Hematopoietic multipotent progenitor cell treated with erythropoietin and hydrocortisone succinate and interleukin-3 and kit ligand, for 15 days (in vitro differentiated cells): ENCODE measurements at regions not wholly inside any gene's neighbourhood (a gene's known extent, or its start where the extent isn't known, plus 50 kb on each side); places are given as distances from the start of the nearest gene placed in this dataset.

Source experiments
- DNase-seq: peaks from one replicate; pipeline ENCODE4 v3.0.0-alpha.2; 2015; ENCODE audit warnings: low spot score

DNA sequence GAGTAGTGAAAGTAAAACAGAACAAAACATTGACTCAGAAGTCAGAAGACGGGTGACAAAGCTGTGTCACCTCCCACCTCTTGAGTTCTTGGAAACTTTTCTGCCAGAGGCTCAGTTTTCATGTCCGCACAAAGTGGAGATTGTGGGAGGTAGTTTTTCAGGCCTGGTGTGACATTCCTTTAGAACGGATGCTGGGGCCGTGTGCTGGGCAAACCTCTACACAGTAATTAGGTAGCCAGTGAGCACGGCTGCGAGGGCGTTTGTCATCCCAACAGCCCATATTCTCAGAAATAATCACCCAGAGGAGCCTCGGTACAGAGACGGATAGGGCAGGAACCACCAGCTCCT is 1054.4 kb downstream of the TBC1D22A start:
- DNase-seq = no peak

- no peak for DNase-seq
These were observed 1053.8 kb downstream of the TBC1D22A start for GRCh38 chr22:47816121-47816862.

DNA sequence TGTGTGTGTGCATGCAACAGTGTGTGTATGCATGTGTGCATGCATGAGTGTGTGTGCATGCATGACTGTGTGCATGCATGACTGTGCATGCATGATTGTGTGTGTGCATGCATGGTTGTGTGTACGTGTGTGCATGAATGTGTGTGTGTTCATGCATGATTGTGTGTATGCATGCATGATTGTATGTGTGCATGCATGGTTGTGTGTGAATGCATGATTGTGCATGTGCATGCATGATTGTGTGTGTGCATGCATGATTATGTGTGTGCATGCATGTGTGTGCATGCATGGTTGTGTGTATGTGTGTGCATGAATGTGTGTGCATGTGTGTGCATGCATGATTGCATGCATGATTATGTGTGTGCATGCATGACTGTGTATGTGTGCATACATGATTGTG is 1052.0 kb downstream of the TBC1D22A start:
- DNase-seq = no peak

DNA sequence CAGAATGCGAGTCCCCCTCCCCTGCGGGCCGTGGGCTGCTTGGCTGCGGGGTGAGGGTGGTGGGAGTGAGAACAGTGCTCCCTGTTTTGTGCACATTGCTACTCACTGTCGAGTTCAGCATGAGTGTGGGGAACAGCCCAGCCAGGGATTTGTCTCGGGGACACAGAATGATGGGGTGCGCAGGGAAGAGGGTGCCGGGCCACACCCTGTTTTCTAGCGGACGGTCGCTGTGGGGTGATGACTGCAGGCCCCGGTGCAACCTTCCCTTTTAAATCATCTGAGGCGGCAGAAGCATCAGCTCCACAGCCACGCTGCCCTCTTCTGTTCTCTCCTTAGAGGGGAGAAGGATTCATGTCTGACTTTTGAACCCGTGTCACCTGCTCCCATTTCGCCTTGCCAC is 1051.2 kb downstream of the TBC1D22A start:
- DNase-seq = no peak

DNA sequence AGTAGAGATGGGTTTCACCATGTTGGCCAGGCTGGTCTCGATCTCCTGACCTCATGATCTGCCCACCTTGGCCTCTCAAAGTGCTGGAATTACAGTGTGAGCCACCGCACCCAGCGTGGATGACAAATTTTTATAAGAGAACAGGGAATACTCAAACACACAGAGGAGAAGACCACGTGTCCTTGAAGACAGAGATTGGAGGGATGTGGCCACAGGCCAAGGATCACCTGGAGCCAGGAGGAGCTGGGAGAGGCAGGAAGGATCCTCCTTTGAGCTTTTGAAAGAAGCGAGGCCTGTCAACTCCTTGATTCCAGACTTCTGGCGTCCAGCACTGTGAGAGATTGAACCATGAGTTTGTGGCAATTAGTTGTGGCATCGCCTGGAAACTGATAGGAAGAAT is 1049.5 kb downstream of the TBC1D22A start:
- no peak for DNase-seq

DNA sequence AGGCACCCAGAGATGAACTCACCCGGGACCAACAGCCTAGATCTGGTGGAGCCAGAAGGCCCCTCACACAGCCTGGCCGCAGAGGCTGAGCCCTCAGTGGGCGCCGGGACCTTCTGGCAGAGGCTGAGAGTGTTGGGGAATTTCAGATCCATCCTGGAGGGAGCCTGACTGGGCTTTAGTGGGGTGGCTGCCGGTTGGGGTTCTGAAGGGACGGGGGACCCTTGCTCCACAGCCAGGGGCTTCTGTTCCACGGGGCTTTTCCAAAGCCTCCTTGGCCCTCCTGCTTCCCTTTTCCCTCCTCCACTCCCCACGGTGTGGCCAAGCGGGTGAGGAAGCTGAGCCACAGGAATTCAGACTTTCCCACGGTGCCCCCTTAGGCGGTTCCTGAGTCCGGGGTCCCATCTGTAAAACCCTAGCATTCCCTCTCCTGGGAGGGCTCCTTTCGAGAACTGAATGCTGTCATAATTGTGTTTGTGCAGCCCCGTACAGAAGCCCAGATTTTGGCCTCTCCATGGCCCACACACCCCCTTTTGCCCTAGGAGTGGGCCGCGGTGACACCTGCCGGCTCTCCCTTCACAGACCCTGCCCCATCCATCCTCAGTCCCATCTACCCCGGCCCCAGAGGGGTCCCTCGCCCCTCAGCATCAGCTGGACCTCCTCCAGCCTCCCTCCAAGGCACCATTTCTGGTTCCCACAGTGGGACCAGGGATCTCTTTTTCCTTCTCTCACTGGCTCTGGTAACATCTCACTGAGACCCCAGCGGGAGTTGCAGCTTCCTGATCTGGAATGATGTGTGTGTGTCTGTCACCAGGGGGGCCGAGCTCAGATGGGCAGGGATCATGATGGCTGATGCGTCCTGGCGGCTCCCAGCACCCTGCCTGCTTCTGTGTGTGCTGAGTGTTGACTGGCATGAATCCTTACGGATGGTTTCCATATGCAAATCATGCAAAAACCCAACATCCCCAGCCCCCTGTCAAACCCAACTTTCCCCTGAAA is 1048.4 kb downstream of the TBC1D22A start:
- DNase-seq = no peak

DNA sequence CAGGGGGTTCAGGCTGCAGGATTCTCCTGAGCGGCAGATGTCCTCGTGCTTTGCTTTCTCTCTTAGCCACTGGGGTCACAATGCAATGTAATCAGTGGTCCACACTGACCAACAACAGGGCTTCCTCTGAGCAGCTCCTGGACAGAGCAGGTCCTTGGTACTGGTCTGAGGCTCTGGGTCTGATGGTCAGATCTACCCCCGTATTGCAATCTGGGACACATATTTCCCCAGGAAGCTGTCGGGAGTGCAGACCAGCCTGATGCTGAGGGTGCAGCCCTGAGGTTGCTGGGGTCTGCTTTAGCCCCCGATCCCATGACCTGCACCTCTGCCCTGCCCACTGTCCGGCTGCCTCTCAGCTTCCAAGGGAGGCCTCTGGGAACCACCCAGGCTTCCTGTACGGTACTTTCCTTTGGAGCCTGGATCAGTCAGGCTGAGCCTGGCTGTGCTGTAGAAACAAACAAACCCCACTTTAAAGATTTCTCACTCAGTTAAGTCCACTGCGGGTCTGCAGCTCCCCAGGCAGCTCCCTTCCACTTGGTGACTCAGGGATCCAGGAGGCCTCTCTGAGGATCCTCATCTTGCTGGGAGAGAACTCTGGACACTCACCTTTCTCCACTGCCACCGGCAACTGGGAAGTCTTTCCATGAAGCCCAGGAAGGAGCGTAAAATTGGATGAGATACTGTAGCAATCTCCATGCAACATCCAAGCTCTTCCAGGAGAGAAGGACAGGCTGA is 1046.6 kb downstream of the TBC1D22A start:
- no peak for DNase-seq

DNA sequence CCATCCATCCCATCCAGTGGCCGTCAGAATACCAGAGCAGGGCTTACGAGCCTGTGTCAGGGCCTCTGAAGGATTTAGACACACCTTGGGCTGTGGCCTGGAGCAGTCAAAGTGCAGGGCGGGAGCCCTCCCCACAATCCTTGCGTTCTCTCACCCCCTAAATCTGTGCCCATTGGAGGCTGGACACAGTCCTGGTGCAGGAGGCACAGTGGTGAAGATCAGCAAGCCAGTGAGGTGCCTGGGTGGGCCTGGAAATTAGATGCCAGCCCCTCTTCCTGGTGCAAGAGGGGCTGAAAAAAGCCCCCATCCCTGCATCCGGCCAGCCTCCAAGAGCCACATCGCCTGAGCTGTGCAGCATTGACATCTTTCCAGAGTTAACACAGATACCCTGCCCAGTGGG is 1045.8 kb downstream of the TBC1D22A start:
- DNase-seq = no peak

DNA sequence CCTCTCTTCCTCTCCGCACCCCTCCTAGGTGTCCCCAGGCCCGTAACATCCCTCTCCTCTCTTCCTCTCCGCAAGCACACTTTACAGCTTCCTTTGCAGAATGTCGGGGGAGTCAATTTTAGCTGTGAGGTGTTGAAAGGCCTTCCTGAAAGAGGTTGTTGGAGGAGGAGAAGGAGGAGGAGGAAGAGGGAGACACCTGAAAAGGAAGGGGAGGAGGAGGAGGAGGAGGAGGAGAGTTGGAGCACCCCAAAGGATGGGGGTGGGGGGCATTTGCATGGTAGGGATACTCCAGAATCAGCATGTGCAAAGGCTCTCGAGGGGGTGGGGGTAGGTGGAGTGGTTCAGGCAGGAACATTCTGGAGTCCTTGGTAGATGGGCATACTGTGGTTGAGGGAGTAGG is 1045.1 kb downstream of the TBC1D22A start:
- no peak for DNase-seq

DNA sequence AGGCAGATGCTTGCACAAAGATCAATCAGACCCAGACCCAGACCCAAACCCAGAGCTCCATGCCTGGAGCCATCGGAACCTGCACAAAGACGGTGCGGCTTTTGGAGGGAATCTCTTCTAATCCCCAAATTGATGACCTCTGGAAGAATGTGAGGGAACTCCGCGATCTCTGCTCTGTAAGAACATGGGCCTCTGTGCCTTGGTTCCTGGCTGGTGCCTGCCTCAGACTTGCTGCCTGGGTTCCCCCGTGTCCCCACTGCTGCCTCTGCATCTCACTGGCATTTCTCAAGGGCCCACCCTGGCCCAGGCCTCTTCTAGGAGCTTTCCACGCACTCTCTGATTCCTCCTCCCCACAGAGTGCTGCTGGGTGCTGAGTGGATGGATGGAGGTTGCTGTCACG is 1044.4 kb downstream of the TBC1D22A start:
- no peak for DNase-seq

DNA sequence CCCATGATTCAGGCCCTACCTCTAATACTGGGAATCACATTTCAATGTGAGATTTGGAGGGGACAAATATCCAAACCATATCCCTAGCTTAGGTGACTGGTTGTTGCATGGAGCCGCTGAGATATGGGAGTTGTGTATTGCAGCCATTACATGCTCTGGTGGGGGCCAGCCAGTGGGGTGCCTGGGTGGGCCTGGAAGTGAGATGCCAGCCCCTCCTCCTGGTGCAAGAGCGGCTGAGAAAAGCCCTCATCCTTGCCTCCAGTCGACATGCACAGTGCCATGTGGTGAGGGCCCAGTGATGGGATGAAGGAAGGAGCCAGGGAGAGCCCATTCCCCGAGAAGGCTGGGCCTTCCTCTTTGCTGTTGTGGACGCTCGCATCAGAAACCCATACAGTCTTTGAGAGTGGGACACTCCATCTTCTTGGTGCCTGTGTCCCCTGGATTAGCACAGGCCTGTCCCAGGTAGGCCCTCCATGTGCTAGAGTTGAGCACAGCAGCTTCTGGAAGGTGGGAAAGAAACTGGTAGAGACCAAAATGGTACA is 1043.0 kb downstream of the TBC1D22A start:
- no peak for DNase-seq

GRCh38 chr22:47804281-47804680 is 1041.8 kb downstream of the TBC1D22A start:
- DNase-seq = no peak

DNA sequence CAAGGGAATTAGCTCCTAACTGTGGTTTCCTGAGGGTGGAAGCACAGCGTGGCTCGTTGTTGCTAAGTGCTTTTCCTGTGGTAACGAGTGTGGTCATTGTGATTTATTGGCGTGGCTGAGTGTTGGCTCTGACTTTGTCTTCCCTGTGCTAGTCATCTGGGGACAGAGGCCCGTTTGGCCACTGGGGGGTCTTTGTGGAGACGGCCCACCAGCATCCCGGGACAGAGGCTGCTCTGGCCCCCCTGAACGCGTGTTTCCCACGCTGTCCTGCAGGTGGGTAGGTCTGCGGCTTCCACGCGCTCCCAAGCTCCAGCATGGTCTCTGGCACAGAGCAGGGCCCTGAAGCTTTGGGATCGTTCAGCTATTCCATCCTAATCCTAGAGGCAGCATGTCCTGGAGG is 1040.0 kb downstream of the TBC1D22A start:
- no peak for DNase-seq

DNA sequence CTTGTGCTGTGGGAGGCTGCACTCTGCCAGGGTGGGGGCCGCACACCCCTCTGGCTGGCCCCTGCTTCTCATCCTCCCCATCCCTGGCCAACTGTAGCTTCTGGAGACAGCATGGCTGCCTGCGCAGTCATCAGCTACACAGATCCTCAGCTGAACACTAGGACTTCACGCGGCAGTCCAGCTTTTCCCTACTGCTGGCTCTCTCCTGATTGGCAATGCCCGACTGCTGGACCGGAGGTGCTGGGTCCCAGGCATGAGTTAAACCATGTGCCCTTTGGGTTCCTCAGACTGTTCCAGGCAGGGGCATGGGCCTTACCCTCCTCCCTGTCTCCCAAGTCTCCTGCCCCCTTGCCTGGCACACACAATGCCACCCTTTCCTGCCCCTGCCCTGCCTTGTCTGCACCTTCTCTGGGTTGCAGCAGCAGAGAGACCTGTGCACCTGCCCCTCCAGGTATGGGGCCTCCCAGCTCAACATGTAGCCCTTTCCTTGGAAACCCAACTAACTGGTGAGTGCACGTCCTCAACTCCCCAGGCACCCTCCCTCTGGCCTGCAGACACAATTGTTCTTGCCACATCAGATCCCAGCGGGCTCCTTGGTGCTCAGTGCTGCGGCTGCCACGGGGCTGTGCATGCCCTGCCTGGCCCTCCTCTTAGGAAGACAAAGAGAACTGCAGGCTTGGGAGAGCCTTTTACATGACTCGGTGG is 1039.2 kb downstream of the TBC1D22A start:
- no peak for DNase-seq

GRCh38 chr22:47798229-47798628 is 1035.8 kb downstream of the TBC1D22A start:
- no peak for DNase-seq

GRCh38 chr22:47797342-47797945 is 1035.0 kb downstream of the TBC1D22A start:
- DNase-seq = no peak

- no peak for DNase-seq
These were observed 1033.9 kb downstream of the TBC1D22A start for GRCh38 chr22:47796128-47796908.

DNA sequence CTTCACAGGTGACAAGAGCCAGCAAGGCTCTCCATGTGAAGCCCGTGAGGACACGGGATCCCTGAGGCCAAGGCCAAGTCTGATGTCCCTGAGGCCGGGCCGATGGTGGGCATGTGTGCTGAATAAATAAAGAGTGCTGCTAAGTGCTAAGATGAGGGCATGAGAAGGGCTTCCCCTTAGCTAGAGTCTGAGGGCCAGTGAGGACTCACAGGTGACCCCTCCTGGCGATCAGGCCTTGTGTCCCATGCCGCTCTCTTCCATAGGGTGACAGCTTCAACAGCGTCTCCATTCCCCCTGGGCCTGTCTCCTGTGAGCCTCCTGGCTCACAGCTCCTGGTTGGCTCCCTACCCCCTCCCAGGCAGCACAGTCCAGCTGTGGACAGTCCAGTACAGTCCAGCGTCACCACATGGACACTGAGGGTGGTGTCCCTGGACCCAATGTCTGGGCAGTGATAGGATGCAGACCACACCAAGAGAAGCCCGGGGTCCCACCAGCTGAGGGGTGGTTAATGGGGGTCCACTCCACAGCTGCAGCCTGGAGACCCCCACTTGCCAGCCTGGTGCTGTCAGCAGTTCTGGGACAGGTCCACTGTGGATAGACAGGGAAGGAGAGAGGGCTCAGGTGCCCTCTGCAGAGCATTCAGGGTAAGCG is 1033.2 kb downstream of the TBC1D22A start:
- DNase-seq = no peak

DNA sequence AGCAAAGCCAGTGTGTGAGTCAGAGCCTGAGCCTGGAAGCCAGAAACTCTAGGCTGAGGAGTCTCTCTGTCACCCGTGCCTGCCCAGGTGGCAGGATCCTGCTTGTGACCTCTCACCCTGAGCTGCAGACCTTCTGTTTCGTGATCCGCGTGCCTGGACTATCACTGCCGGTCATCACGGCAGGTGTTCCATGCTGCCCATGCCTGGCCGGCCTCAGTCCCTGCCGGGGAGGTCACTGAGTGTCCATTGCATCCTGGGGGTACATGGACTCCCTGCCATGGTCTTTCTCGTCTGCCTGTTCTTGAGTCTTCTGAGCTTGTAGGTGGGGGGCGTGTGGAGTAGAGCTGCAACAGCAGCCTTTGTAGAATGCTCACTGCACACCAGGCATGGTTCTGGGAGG is 1032.4 kb downstream of the TBC1D22A start:
- DNase-seq = no peak
